HL-60 (cell line): ENCODE measurements at regions not wholly inside any gene's neighbourhood (a gene's known extent, or its start where the extent isn't known, plus 50 kb on each side); places are given as distances from the start of the nearest gene placed in this dataset.

Experiments used
- GABPA ChIP-seq: IDR thresholded peaks from 2 replicates; pipeline ENCODE4 v1.6.1; 2012; ENCODE audit warnings: low read depth
- POLR2AphosphoS5 ChIP-seq: IDR thresholded peaks from 2 replicates; pipeline ENCODE4 v1.6.1; 2012; ENCODE audit warnings: low read depth
- SPI1 ChIP-seq: IDR thresholded peaks from 2 replicates; pipeline ENCODE4 v1.6.1; 2012; ENCODE audit warnings: low read depth, mild to moderate bottlenecking, borderline replicate concordance
- TF ChIP-seq, protein P1 (sequence below): IDR thresholded peaks from one replicate; pipeline ENCODE4 v1.5.1; 2011; ENCODE audit warnings: low read length, control low read depth, inconsistent platforms; ENCODE audit not compliant: insufficient read depth
- TF ChIP-seq, protein P2 (sequence below): IDR thresholded peaks from 2 replicates; pipeline ENCODE4 v1.6.1; 2012; ENCODE audit warnings: low read depth; ENCODE audit not compliant: insufficient replicate concordance

DNA sequence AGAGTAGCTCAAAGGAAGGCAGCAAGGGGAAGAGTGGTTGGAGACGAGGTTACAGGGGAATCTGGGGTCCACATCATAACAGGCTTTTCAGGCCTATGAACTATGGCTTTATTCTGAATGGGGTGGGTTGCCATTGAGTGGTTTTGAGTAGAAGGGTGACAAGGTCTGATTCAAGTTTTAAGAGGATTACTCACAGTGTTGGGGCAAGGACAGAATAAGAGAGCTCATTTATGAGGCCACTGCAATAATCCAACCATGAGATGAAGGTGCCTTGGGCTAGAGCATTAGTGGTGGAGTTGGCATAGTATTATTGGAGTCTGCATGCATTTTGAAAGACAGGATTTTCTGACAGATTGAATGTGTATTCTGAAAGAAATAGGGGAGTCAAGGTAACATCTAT, 315.9 kb downstream of the RNF144A start:
- TF ChIP-seq, protein P1, sequence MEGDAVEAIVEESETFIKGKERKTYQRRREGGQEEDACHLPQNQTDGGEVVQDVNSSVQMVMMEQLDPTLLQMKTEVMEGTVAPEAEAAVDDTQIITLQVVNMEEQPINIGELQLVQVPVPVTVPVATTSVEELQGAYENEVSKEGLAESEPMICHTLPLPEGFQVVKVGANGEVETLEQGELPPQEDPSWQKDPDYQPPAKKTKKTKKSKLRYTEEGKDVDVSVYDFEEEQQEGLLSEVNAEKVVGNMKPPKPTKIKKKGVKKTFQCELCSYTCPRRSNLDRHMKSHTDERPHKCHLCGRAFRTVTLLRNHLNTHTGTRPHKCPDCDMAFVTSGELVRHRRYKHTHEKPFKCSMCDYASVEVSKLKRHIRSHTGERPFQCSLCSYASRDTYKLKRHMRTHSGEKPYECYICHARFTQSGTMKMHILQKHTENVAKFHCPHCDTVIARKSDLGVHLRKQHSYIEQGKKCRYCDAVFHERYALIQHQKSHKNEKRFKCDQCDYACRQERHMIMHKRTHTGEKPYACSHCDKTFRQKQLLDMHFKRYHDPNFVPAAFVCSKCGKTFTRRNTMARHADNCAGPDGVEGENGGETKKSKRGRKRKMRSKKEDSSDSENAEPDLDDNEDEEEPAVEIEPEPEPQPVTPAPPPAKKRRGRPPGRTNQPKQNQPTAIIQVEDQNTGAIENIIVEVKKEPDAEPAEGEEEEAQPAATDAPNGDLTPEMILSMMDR = no peak
- TF ChIP-seq, protein P2, sequence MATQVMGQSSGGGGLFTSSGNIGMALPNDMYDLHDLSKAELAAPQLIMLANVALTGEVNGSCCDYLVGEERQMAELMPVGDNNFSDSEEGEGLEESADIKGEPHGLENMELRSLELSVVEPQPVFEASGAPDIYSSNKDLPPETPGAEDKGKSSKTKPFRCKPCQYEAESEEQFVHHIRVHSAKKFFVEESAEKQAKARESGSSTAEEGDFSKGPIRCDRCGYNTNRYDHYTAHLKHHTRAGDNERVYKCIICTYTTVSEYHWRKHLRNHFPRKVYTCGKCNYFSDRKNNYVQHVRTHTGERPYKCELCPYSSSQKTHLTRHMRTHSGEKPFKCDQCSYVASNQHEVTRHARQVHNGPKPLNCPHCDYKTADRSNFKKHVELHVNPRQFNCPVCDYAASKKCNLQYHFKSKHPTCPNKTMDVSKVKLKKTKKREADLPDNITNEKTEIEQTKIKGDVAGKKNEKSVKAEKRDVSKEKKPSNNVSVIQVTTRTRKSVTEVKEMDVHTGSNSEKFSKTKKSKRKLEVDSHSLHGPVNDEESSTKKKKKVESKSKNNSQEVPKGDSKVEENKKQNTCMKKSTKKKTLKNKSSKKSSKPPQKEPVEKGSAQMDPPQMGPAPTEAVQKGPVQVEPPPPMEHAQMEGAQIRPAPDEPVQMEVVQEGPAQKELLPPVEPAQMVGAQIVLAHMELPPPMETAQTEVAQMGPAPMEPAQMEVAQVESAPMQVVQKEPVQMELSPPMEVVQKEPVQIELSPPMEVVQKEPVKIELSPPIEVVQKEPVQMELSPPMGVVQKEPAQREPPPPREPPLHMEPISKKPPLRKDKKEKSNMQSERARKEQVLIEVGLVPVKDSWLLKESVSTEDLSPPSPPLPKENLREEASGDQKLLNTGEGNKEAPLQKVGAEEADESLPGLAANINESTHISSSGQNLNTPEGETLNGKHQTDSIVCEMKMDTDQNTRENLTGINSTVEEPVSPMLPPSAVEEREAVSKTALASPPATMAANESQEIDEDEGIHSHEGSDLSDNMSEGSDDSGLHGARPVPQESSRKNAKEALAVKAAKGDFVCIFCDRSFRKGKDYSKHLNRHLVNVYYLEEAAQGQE = no peak
- no peak for TF ChIP-seq POLR2AphosphoS5
- TF ChIP-seq SPI1 = no peak
- no peak for TF ChIP-seq GABPA
